HPDE6-E6E7 (cell line): ENCODE measurements at regions not wholly inside any gene's neighbourhood (a gene's known extent, or its start where the extent isn't known, plus 50 kb on each side); places are given as distances from the start of the nearest gene placed in this dataset.
"Not testable (repeated sequence)": the region's sequence is repeated elsewhere in the genome, so short reads cannot be mapped to it uniquely, and the experiment has no call there.

Experiments used
- DNase-seq: peaks from one replicate; pipeline ENCODE4 v3.0.0; 2011; ENCODE audit warnings: missing footprints; ENCODE audit errors: extremely low spot score

- DNase-seq = no peak
Measured at GRCh38 chr9:72471096-72471495, 50.3 kb upstream of the TMC1 start.

- no peak for DNase-seq
Measured at GRCh38 chr9:72467766-72468738, 53.4 kb upstream of the TMC1 start.

GRCh38 chr9:72465593-72465984 lies 55.8 kb upstream of the TMC1 start:
- no peak for DNase-seq

- no peak for DNase-seq
Measured at GRCh38 chr9:72464857-72465592, 56.4 kb upstream of the TMC1 start.

- DNase-seq = no peak
Measured at GRCh38 chr9:72462340-72462739, 59.1 kb upstream of the TMC1 start.

- DNase-seq = no peak
Measured at GRCh38 chr9:72460342-72461312, 60.8 kb upstream of the TMC1 start.

- no peak for DNase-seq
Measured at GRCh38 chr9:72459308-72459707, 62.1 kb upstream of the TMC1 start.

GRCh38 chr9:72458153-72458552 lies 63.3 kb upstream of the TMC1 start:
- no peak for DNase-seq

- DNase-seq = no peak
Measured at GRCh38 chr9:72457366-72457765, 64.0 kb upstream of the TMC1 start.

GRCh38 chr9:72454871-72455491 lies 66.4 kb upstream of the TMC1 start:
- DNase-seq = no peak

GRCh38 chr9:72453797-72454196 lies 67.6 kb upstream of the TMC1 start:
- no peak for DNase-seq

GRCh38 chr9:72446241-72446640 lies 75.2 kb upstream of the TMC1 start:
- not testable (repeated sequence) for DNase-seq

- no peak for DNase-seq
Measured at GRCh38 chr9:72445306-72445995, 76.0 kb upstream of the TMC1 start.

GRCh38 chr9:72444435-72444834 lies 77.0 kb upstream of the TMC1 start:
- DNase-seq = no peak

GRCh38 chr9:72443855-72444254 lies 77.6 kb upstream of the TMC1 start:
- no peak for DNase-seq

- peak; percentile 51 for DNase-seq
Measured at GRCh38 chr9:72441848-72442607, 77.0 kb upstream of the ZFAND5 start.

GRCh38 chr9:72440992-72441847 lies 76.2 kb upstream of the ZFAND5 start:
- peak; percentile 39 for DNase-seq

- no peak for DNase-seq
Measured at GRCh38 chr9:72440378-72440777, 75.4 kb upstream of the ZFAND5 start.
